Amygdala (tissue), 56 donors: ENCODE measurements at regions not wholly inside any gene's neighbourhood (a gene's known extent, or its start where the extent isn't known, plus 50 kb on each side); places are given as distances from the start of the nearest gene placed in this dataset.
"Not testable (repeated sequence)": the region's sequence is repeated elsewhere in the genome, so short reads cannot be mapped to it uniquely, and the experiment has no call there.

Source experiments
- DNase-seq, 56 donors: peaks; one replicate each; lab custom pipeline; 2025; lab: John Stamatoyannopoulos, UW

DNA sequence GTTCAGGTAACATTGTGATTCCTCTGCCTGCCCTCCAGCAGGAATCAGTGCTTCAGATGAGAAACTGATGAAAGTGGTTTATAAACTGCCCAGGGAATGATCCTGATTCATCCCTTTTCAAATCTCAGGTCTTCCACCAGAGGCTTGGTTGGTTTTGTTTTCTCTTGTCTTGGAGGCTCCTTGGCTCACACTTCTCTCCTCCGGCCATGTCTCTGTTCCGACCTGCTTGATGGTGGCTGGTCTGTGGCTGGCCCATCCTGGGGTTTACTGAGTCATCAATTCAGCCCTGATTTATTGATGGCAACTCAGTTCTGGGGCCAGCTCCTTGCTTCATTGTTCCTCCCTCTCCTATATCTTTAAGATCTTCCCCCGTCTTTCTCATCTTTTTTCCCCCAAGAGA lies 56.6 kb upstream of the SLC2A1 start:
- no peak for DNase-seq

DNA sequence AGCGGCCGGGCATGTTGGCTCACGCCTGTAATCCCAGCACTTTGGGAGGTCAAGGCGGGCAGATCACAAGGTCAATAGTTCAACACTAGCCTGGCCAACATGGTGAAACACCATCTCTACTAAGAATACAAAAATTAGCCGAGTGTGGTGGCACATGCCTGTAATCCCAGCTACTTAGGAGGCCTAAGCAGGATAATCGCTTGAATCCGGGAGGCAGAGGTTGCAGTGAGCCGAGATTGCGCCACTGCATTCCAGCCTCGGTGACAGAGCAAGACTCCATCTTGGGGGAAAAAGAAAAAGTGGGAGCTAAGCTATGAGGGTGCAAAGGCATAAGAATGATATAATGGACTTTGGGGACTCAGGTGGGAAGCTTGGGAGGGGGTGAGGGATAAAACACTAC lies 55.9 kb upstream of the SLC2A1 start:
- DNase-seq = not testable (repeated sequence)

DNA sequence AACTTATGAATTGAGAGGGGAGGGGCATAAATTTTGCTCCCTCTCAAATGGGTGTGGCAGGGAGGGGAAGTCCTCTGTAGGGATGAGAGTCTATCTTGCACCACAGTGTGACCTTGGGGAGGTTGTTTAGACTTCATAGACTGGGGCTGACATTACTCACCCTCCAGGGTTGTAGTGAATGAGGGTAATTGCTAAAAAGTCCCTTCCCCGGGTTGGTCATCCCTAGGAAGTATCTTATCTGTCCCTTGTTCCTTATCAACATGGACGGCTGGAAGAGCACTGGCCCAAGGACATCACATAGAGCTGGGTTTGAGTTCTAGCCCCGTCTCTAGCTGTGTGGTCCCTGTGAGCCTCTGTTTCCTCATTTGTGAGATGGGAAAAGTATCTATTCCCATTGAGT lies 52.4 kb upstream of the SLC2A1 start:
- no peak for DNase-seq

DNA sequence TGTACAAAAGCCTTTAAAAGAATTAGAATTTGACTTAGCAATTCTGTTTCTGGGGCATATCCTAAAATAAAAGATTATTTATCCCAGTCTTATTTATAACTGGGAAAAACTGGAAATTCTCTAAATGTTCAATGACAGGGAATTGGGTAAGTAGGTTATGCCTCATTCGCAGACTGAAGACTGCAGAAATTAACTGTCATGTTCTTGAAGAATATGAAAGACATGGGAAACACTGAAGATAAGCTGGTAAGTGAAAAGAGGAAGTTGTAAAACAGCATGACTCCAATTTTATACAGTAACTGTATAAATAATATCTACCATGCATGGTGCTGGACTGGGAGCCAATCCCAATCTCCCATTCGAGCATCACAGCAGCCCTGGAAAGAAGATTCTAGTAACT lies 50.6 kb upstream of the SLC2A1 start:
- no peak for DNase-seq

DNA sequence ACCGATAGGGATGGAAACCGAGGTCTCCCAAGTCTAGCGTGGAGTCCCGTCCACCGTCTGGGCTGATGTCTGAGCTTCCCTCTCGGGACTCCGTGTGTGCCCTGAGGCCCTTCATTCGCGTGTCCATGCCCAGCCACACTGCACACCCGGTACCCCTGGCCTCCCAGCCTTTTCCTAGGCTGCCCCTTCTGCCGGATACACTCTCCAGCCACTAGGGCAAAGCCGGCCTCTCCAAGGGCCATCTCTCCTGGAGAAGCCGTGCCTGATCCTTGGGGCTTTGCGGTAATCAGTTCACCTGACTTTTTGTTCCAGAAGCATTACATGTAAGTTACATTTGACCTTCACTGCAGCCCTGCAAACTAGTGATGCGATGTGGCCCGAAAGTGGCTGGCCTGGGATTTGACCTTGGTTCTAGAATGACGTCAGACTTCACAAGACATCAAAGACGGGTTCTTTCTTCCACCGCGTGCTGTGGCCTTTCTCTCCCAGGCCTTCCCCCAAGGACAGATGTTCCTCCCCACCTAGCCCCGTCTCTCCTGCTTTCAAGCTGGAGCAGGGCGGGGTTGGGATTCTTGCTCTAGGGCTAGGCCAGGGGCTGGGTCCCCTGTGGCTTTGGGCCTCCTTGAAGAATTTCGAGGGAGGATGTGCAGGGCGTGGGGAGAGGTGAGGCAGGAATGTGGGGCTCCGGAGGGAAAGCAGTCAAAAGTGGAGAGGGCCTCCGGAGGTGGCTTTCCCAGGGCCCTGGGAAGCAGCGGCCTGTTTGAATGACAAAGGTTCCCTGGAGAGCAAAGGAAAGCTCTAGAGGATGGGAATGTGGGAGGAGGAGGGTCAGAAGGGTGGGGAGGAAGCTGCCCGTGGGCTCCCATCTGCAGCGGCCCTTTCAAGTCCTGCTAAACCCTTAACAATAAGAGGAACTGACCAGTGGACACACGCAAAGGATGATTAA lies 49.7 kb upstream of the SLC2A1 start:
- DNase-seq = no peak
